Kidney (tissue), 13 donors: ENCODE measurements at regions not wholly inside any gene's neighbourhood (a gene's known extent, or its start where the extent isn't known, plus 50 kb on each side); places are given as distances from the start of the nearest gene placed in this dataset.

Experiments
- DNase-seq, 5 donors: peaks; one replicate each; pipeline ENCODE4 v3.0.0-alpha.2; 2013 to 2020
- FAIRE-seq: peaks from 2 replicates; lab custom pipeline; 2012; peaks lifted over from hg19 to GRCh38; lab: Jason Lieb, UNC
- H3K27ac ChIP-seq, 2 donors: one replicate each; pipeline ENCODE4 v1.7.0; 2013; ENCODE audit warnings: low read depth in 2 of 2, low read length in 2 of 2, inconsistent platforms in 1 of 2
- H3K27me3 ChIP-seq: one replicate; pipeline ENCODE4 v1.7.1; 2013; ENCODE audit warnings: low read length, inconsistent platforms; ENCODE audit not compliant: control insufficient read depth, insufficient read depth
- H3K36me3 ChIP-seq, 3 donors: one replicate each; pipeline versions ENCODE4 v1.7.0 to v1.7.1; 2013; ENCODE audit warnings: low read length in 3 of 3, control low read depth in 1 of 3, inconsistent platforms in 1 of 3; ENCODE audit not compliant: insufficient read depth in 3 of 3, control insufficient read depth in 2 of 3
- H3K4me1 ChIP-seq, 3 donors: one replicate each; pipeline versions ENCODE4 v1.7.0 to v1.7.1; 2013; ENCODE audit warnings: low read length in 3 of 3, inconsistent platforms in 1 of 3, low read depth in 1 of 3; ENCODE audit not compliant: control insufficient read depth in 2 of 3, insufficient read depth in 2 of 3
- H3K4me3 ChIP-seq, 3 donors: one replicate each; pipeline versions ENCODE4 v1.7.0 to v1.8.1; 2013; ENCODE audit warnings: low read length in 3 of 3, control low read depth in 1 of 3, inconsistent platforms in 1 of 3
- H3K9ac ChIP-seq, 3 donors: one replicate each; pipeline versions ENCODE4 v1.7.0 to v1.7.1; 2013; ENCODE audit warnings: low read length in 3 of 3, control low read depth in 1 of 3, inconsistent platforms in 1 of 3
- H3K9me3 ChIP-seq, 3 donors: one replicate each; pipeline versions ENCODE4 v1.7.0 to v1.7.1; 2013; ENCODE audit warnings: low read length in 3 of 3, control low read depth in 1 of 3, inconsistent platforms in 1 of 3; ENCODE audit not compliant: control insufficient read depth in 2 of 3, insufficient read depth in 1 of 3
- CTCF ChIP-seq: IDR thresholded peaks from 3 replicates; pipeline ENCODE4 v1.5.1; 2012; ENCODE audit warnings: mild to moderate bottlenecking, moderate library complexity, borderline replicate concordance; ENCODE audit not compliant: insufficient read depth; ENCODE audit errors: extremely low read depth
- intact Hi-C: fragments of 100-400 bp; cut with DNase I; formaldehyde crosslinking; loops from one replicate; pipeline ENCODE4 v1.11.1; 2022
- donor health status: control.
- donor health status: control.
- donor health status: control.
- donor health status: control.
- donor health status: control.
- donor health status: DM: yes; HTN: yes; CAD: no.
- donor health status: Normal renal cell carcinoma (clear cell type).

DNA sequence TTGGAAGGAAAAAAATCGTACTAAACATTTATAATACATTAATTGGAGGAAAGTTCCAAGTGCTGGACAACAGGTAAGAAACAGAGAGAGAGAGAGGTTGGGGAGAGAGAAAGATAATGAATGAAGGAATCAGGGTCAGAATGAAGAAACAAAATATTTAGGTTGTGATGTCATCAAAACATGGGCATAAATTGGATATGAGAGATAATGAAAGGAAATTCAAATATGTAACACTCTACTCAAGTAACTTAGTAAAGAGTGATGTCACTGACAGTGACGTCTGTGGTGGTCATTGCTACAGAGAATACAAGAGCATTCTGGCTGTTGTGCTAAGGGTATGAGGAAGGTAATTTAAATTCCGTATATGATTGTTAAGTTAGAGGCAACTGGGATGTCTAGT, 543.4 kb upstream of the COX7C start:
- H3K9me3 ChIP-seq, result no peaks in the 10 kb centered on the region
- FAIRE-seq, result no peak
- no peaks in the 10 kb centered on the region for H3K4me1 ChIP-seq
- no peak for DNase-seq
- no peak for TF ChIP-seq CTCF
- H3K27me3 ChIP-seq, result no peaks in the 10 kb centered on the region
- no peak overlapping the region for H3K4me3 ChIP-seq
- intact Hi-C loops, result no loop called here
- no peaks in the 10 kb centered on the region for H3K36me3 ChIP-seq
- no peak overlapping the region for H3K27ac ChIP-seq
- no peak overlapping the region for H3K9ac ChIP-seq

DNA sequence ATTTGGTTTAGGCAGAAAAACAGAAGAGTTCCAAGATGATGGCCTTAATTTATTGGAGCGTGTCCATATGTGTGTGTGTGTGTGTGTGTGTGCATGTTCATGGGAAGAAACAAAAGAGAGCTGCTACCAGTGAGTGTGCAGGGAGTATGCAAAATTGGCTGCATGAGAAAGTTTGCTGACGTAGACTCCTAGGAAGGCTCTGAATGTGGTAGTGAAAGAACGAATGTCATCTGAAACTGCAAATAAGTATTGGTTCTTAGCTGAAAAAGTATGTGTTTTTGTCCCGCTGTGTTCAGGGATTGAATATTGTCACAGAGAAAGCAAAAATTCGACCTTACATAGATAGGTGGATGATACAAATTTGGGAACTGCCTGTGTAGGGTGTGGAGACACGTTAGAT, 542.6 kb upstream of the COX7C start:
- H3K27ac ChIP-seq, result no peak overlapping the region
- FAIRE-seq, result no peak

GRCh38 chr5:86095092-86095491, 522.6 kb upstream of the COX7C start:
- DNase-seq (no peak), FAIRE-seq (no peak)
- H3K9ac ChIP-seq, result no peak overlapping the region
- no peak overlapping the region for H3K4me3 ChIP-seq
- intact Hi-C loops, result no loop called here
- no peaks in the 10 kb centered on the region for H3K36me3 ChIP-seq
- no peaks in the 10 kb centered on the region for H3K4me1 ChIP-seq
- no peak overlapping the region for H3K27ac ChIP-seq
- H3K27me3 ChIP-seq, result no peaks in the 10 kb centered on the region
- H3K9me3 ChIP-seq, result no peaks in the 10 kb centered on the region
- no peak for TF ChIP-seq CTCF

More for the DNA sequence above, 542.6 kb upstream of the COX7C start:
- Histone ChIP-seq H3K36me3 (no peaks in the 10 kb centered on the region), H3K4me1 (no peaks in the 10 kb centered on the region), H3K27me3 (no peaks in the 10 kb centered on the region), H3K4me3 (no peak overlapping the region), H3K9me3 (no peaks in the 10 kb centered on the region), H3K9ac (no peak overlapping the region)
- intact Hi-C loops, result no loop called here
- peak in 2 of 5 donors; percentile 0 to 1 for DNase-seq
- no peak for TF ChIP-seq CTCF

- Histone ChIP-seq H3K4me1 (no peaks in the 10 kb centered on the region), H3K9me3 (no peaks in the 10 kb centered on the region), H3K27me3 (no peaks in the 10 kb centered on the region), H3K4me3 (no peak overlapping the region), H3K27ac (no peak overlapping the region), H3K9ac (no peak overlapping the region), H3K36me3 (no peaks in the 10 kb centered on the region)
- peak in 1 of 5 donors; percentile 67 for DNase-seq
- no peak for TF ChIP-seq CTCF
- intact Hi-C loops, result no loop called here
- FAIRE-seq, result no peak
Measured at GRCh38 chr5:86101966-86102365, 515.8 kb upstream of the COX7C start.
